Suprapubic skin (tissue), 4 donors: ENCODE measurements at regions not wholly inside any gene's neighbourhood (a gene's known extent, or its start where the extent isn't known, plus 50 kb on each side); places are given as distances from the start of the nearest gene placed in this dataset.

Source experiments
- DNase-seq, 2 donors: peaks; one replicate each; pipeline ENCODE4 v3.0.0-alpha.2; 2019; ENCODE audit warnings: low spot score in 2 of 2
- H3K27ac ChIP-seq: fragments of 200-600 bp; sonication (generic); one replicate; pipeline ENCODE4 v1.5.1; 2019
- H3K27me3 ChIP-seq: fragments of 200-600 bp; sonication (generic); one replicate; pipeline ENCODE4 v1.5.1; 2019
- H3K36me3 ChIP-seq: fragments of 200-600 bp; sonication (generic); one replicate; pipeline ENCODE4 v1.5.1; 2019
- H3K4me1 ChIP-seq: fragments of 200-600 bp; sonication (generic); one replicate; pipeline ENCODE4 v1.5.1; 2019
- H3K4me3 ChIP-seq: fragments of 200-600 bp; sonication (generic); one replicate; pipeline ENCODE4 v1.5.1; 2019; ENCODE audit warnings: mild to moderate bottlenecking
- H3K9me3 ChIP-seq: fragments of 200-600 bp; sonication (generic); one replicate; pipeline ENCODE4 v1.5.1; 2019
- CTCF ChIP-seq, 2 donors: fragments of 200-600 bp in 1 of 2; fragments of 450-650 bp in 1 of 2; sonication (generic) in 1 of 2; IDR thresholded peaks; one replicate each; pipeline ENCODE4 v1.5.1; 2016 to 2019; ENCODE audit warnings: antibody characterized with exemption in 2 of 2, mild to moderate bottlenecking in 1 of 2, moderate library complexity in 1 of 2
- EP300 ChIP-seq: sonication (generic); formaldehyde crosslinking; IDR thresholded peaks from one replicate; pipeline ENCODE4 v1.6.1; 2017; ENCODE audit warnings: antibody characterized with exemption
- POLR2A ChIP-seq, 2 donors: fragments of 450-650 bp; IDR thresholded peaks; one replicate each; pipeline ENCODE4 v1.6.1; 2017; ENCODE audit warnings: antibody characterized with exemption in 2 of 2, mild to moderate bottlenecking in 2 of 2, moderate library complexity in 2 of 2
- POLR2AphosphoS5 ChIP-seq, 3 donors: sonication (generic); formaldehyde crosslinking; IDR thresholded peaks; one replicate each; pipeline ENCODE4 v1.6.1; 2017; ENCODE audit warnings: antibody characterized with exemption in 3 of 3
- WGBS: methylation state at CpG from one replicate; pipeline ENCODE4 v1.1.5; 2018; 5-methylcytosine and 5-hydroxymethylcytosine counted together

GRCh38 chr3:64836097-64836496 lies 148.3 kb upstream of the ADAMTS9 start:
- DNase-seq: no peak
- Histone ChIP-seq H3K27ac (no peak overlapping the region), H3K36me3 (no peaks in the 10 kb centered on the region), H3K4me1 (peaks cover 8% of the 10 kb centered on the region), H3K27me3 (no peaks in the 10 kb centered on the region), H3K4me3 (no peak overlapping the region), H3K9me3 (no peaks in the 10 kb centered on the region)
- WGBS: 81% methylated on average over 2 of the region's 2 CpGs
- no peak for TF ChIP-seq CTCF (IDR thresholded peaks at IDR 0.05)
- TF ChIP-seq POLR2A (IDR thresholded peaks at IDR 0.05): no peak
- TF ChIP-seq EP300: no peak
- no peak for TF ChIP-seq POLR2AphosphoS5 (IDR thresholded peaks at IDR 0.05)

GRCh38 chr3:64832098-64832497 lies 144.3 kb upstream of the ADAMTS9 start:
- no peak overlapping the region for H3K4me3 ChIP-seq
- no peak overlapping the region for H3K27ac ChIP-seq
- peaks cover 3% of the 10 kb centered on the region for H3K4me1 ChIP-seq
- TF ChIP-seq POLR2A (IDR thresholded peaks at IDR 0.05) (no peak), EP300 (no peak), POLR2AphosphoS5 (IDR thresholded peaks at IDR 0.05) (no peak), CTCF (IDR thresholded peaks at IDR 0.05) (no peak)
- H3K36me3 ChIP-seq: no peaks in the 10 kb centered on the region
- WGBS: 83% methylated on average over 4 of the region's 5 CpGs
- no peak for DNase-seq
- no peaks in the 10 kb centered on the region for H3K9me3 ChIP-seq
- H3K27me3 ChIP-seq: no peaks in the 10 kb centered on the region

- Histone ChIP-seq H3K4me1 (no peaks in the 10 kb centered on the region), H3K27me3 (no peaks in the 10 kb centered on the region), H3K9me3 (no peaks in the 10 kb centered on the region), H3K36me3 (no peaks in the 10 kb centered on the region), H3K4me3 (no peak overlapping the region), H3K27ac (no peak overlapping the region)
- TF ChIP-seq POLR2AphosphoS5 (IDR thresholded peaks at IDR 0.05) (no peak), CTCF (IDR thresholded peaks at IDR 0.05) (no peak), POLR2A (IDR thresholded peaks at IDR 0.05) (no peak), EP300 (no peak)
- 79% methylated on average over 4 of the region's 4 CpGs for WGBS
- DNase-seq: no peak
Observed at GRCh38 chr3:64830681-64831080, 142.9 kb upstream of the ADAMTS9 start.

- TF ChIP-seq EP300: no peak
- no peak for TF ChIP-seq CTCF (IDR thresholded peaks at IDR 0.05)
- no peak for TF ChIP-seq POLR2A (IDR thresholded peaks at IDR 0.05)
- TF ChIP-seq POLR2AphosphoS5 (IDR thresholded peaks at IDR 0.05): no peak
- WGBS: 88% methylated on average over 3 of the region's 3 CpGs
- Histone ChIP-seq H3K27me3 (no peaks in the 10 kb centered on the region), H3K27ac (no peak overlapping the region), H3K4me3 (no peak overlapping the region), H3K36me3 (no peaks in the 10 kb centered on the region), H3K9me3 (no peaks in the 10 kb centered on the region), H3K4me1 (no peaks in the 10 kb centered on the region)
- DNase-seq: no peak
Observed at GRCh38 chr3:64829331-64829730, 141.5 kb upstream of the ADAMTS9 start.

GRCh38 chr3:64828276-64828675 lies 140.5 kb upstream of the ADAMTS9 start:
- Histone ChIP-seq H3K9me3 (no peaks in the 10 kb centered on the region), H3K36me3 (no peaks in the 10 kb centered on the region), H3K27me3 (no peaks in the 10 kb centered on the region), H3K4me3 (no peak overlapping the region), H3K27ac (no peak overlapping the region), H3K4me1 (no peaks in the 10 kb centered on the region)
- DNase-seq: no peak
- no peak for TF ChIP-seq CTCF (IDR thresholded peaks at IDR 0.05)
- no peak for TF ChIP-seq EP300
- no peak for TF ChIP-seq POLR2AphosphoS5 (IDR thresholded peaks at IDR 0.05)
- no peak for TF ChIP-seq POLR2A (IDR thresholded peaks at IDR 0.05)
